GM06990 (cell line): ENCODE measurements at regions not wholly inside any gene's neighbourhood (a gene's known extent, or its start where the extent isn't known, plus 50 kb on each side); places are given as distances from the start of the nearest gene placed in this dataset.
"Not testable (repeated sequence)": the region's sequence is repeated elsewhere in the genome, so short reads cannot be mapped to it uniquely, and the experiment has no call there.

Experiments
- DNase-seq: peaks from one replicate; pipeline ENCODE4 v3.0.0-alpha.2; 2011; ENCODE audit not compliant: insufficient read length; ENCODE audit errors: extremely low read depth
- H3K27me3 ChIP-seq: replicated peaks from 2 replicates; pipeline ENCODE4 v1.6.0; 2011; ENCODE audit warnings: low read length; ENCODE audit not compliant: control insufficient read depth, insufficient read depth
- H3K36me3 ChIP-seq: 2 replicates; pipeline ENCODE4 v1.5.1; 2011; ENCODE audit warnings: low read length; ENCODE audit not compliant: control insufficient read depth, insufficient read depth
- H3K4me3 ChIP-seq: replicated peaks from 2 replicates; pipeline ENCODE4 v1.5.1; 2011; ENCODE audit warnings: low read depth, mild to moderate bottlenecking, control low read depth, low read length
- TF ChIP-seq, protein P1 (sequence below): IDR thresholded peaks from 2 replicates; pipeline ENCODE4 v1.5.1; 2011; ENCODE audit warnings: low read length, control low read depth, mild to moderate bottlenecking, inconsistent platforms; ENCODE audit not compliant: insufficient read depth, poor library complexity, severe bottlenecking

DNA sequence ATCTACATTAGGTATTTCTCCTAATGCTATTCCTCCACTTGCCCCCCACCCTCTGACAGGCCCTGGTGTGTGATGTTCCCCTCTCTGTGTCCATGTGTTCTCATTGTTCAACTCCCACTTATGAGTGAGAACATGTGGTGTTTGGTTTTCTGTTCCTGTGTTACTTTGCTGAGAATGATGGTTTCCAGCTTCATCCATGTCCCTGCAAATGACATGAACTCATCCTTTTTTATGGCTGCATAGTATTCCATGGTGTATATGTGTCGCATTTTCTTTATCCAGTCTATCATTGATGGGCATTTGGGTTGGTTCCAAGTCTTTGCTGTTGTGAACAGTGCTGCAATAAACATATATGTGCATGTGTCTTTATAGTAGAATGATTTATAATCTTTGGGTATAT lies 50.6 kb upstream of the GRHL3 start:
- H3K4me3 ChIP-seq, H3K36me3 ChIP-seq, H3K27me3 ChIP-seq, DNase-seq: not testable (repeated sequence)

DNA sequence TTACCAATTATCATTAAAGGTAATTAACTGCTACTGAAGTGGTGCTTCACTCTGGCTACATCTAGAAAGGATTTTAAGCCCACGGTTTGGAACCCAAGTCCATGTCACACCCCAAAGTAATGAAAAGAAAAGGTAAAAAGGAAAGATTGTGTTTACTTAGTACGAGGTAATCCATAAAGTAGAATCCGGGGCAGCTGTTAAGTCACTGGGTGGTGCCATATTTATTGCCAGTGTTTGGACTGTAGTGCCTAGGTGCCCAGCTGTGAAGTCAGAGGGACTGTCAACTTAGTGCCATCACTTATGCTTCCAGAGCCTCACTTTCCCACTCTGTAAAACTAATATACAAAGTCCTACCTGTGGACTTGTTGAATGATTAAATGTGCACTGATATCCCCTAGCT lies 52.2 kb upstream of the GRHL3 start:
- TF ChIP-seq, protein P1, sequence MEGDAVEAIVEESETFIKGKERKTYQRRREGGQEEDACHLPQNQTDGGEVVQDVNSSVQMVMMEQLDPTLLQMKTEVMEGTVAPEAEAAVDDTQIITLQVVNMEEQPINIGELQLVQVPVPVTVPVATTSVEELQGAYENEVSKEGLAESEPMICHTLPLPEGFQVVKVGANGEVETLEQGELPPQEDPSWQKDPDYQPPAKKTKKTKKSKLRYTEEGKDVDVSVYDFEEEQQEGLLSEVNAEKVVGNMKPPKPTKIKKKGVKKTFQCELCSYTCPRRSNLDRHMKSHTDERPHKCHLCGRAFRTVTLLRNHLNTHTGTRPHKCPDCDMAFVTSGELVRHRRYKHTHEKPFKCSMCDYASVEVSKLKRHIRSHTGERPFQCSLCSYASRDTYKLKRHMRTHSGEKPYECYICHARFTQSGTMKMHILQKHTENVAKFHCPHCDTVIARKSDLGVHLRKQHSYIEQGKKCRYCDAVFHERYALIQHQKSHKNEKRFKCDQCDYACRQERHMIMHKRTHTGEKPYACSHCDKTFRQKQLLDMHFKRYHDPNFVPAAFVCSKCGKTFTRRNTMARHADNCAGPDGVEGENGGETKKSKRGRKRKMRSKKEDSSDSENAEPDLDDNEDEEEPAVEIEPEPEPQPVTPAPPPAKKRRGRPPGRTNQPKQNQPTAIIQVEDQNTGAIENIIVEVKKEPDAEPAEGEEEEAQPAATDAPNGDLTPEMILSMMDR, result no peak
- Histone ChIP-seq H3K36me3 (no peaks in the 10 kb centered on the region), H3K27me3 (no peaks in the 10 kb centered on the region), H3K4me3 (no peak overlapping the region)
- DNase-seq, result no peak

- Histone ChIP-seq H3K36me3 (no peaks in the 10 kb centered on the region), H3K27me3 (no peaks in the 10 kb centered on the region), H3K4me3 (no peak overlapping the region)
- DNase-seq, result no peak
- TF ChIP-seq, protein P1, result no peak
Measured at GRCh38 chr1:24266398-24266941, 52.7 kb upstream of the GRHL3 start.

GRCh38 chr1:24263746-24264145 lies 55.4 kb upstream of the GRHL3 start:
- DNase-seq, result no peak
- TF ChIP-seq, protein P1, result no peak
- Histone ChIP-seq H3K4me3 (no peak overlapping the region), H3K36me3 (no peaks in the 10 kb centered on the region), H3K27me3 (no peaks in the 10 kb centered on the region)

DNA sequence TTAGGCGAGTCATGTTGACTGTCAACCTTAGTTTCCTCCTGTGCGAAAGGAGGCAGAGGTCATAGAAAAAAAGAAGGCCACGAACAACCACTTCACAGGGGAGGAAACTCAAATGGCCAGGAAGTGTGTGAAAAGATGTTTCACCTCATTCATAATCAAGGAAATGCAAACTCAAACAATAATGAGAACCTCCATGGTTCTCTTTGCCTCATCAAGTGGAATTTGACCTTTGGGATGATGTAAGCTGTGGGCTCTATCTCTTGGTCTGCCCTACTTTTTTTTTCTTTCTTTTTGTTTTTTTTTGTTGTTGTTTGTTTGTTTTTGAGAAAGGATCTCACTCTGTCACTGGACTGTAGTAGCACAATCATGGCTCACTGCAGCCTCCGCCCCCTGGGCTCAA lies 55.9 kb upstream of the GRHL3 start:
- Histone ChIP-seq H3K36me3 (no peaks in the 10 kb centered on the region), H3K27me3 (no peaks in the 10 kb centered on the region), H3K4me3 (no peak overlapping the region)
- TF ChIP-seq, protein P1, result no peak
- no peak for DNase-seq

GRCh38 chr1:24261977-24262376 lies 57.2 kb upstream of the GRHL3 start:
- Histone ChIP-seq H3K27me3 (no peaks in the 10 kb centered on the region), H3K4me3 (no peak overlapping the region), H3K36me3 (no peaks in the 10 kb centered on the region)
- TF ChIP-seq, protein P1, result no peak
- no peak for DNase-seq
